ENCODE measurements at regions not wholly inside any gene's neighbourhood (a gene's known extent, or its start where the extent isn't known, plus 50 kb on each side); places are given as distances from the start of the nearest gene placed in this dataset.

DNA sequence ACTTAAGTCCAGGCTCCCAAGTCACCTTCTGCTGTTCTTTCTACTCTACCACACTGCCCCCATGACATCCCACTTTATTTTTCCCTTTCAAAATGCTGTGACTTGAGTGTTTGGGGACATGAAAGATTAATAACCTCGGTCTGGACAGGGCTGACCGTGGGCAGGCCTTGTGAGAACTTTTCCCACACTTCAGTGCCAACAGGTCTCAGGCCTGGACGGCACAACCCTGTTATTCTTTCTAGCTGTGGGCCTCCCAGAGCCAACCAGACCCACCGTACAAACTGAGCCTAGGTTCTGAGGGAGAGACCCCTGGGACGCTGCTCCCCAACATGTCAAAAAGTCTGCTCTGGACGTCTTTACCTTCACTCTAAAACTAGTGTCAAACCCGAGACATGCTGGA is 153.4 kb downstream of the CEP120 start:
- DNase-seq, result no peak
- CTCF ChIA-PET, result no interaction called here
- H3K27me3 Mint-ChIP-seq (ENCODE audit: low read depth), result no peaks in the 10 kb centered on the region
- POLR2A ChIA-PET, result no interaction called here
- H3K27ac Mint-ChIP-seq, result no peak overlapping the region
- no peaks in the 10 kb centered on the region for H3K36me3 Mint-ChIP-seq (ENCODE audit: low read depth)
- no peaks in the 10 kb centered on the region for H3K9me3 Mint-ChIP-seq (ENCODE audit: insufficient read depth)
- no peaks in the 10 kb centered on the region for H3K4me1 Mint-ChIP-seq (ENCODE audit: low read depth)
- H3K4me3 Mint-ChIP-seq, result no peak overlapping the region
- no peak for ATAC-seq

DNA sequence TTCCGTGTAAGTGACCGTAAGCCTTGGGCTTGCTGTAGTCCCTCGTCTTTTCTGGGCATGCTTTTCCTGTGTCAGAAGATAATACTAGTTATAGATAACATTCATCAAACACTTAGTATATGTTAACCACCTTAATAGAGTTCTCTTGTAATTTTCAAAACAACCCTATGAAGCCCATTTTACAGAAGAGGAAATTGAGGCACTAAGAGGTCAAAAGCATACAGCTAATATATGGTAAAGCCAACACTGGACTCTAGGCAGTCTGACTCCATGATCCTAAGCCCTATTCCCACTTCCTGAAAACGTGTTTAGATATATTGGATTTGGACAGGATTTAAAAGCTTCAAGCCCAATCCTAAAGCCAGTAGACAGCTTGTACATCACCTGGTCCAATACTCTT is 153.8 kb downstream of the CEP120 start:
- Mint-ChIP-seq H3K27me3 (ENCODE audit: low read depth) (no peaks in the 10 kb centered on the region), H3K27ac (no peak overlapping the region), H3K4me3 (no peak overlapping the region), H3K36me3 (ENCODE audit: low read depth) (no peaks in the 10 kb centered on the region), H3K4me1 (ENCODE audit: low read depth) (no peaks in the 10 kb centered on the region), H3K9me3 (ENCODE audit: insufficient read depth) (no peaks in the 10 kb centered on the region)
- no peak for ATAC-seq
- CTCF ChIA-PET, result no interaction called here
- no peak for DNase-seq
- POLR2A ChIA-PET, result no interaction called here

DNA sequence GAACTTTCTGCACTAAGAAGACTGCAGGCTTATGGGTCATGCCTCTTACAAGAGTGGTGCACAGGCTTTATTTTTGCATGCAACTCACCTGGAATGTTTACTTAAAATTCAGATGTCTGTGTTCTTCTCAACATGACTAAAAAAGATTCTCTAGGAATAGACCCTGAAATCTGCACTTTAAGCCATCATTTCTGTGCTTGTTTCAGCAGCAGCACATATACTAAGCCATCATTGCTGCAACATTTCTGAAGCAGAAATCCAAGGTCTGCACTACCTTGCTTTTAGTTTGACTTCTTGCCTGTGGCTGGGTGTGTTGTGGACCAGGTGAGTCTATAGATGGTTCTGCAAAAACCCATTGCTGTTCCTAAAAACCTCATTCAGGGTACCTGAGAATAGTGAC is 156.8 kb downstream of the CEP120 start:
- no peaks in the 10 kb centered on the region for H3K9me3 Mint-ChIP-seq (ENCODE audit: insufficient read depth)
- ATAC-seq, result no peak
- H3K27ac Mint-ChIP-seq, result no peak overlapping the region
- no peak for DNase-seq
- ChIA-PET POLR2A (no interaction called here), CTCF (no interaction called here)
- no peaks in the 10 kb centered on the region for H3K27me3 Mint-ChIP-seq (ENCODE audit: low read depth)
- H3K36me3 Mint-ChIP-seq (ENCODE audit: low read depth), result no peaks in the 10 kb centered on the region
- H3K4me1 Mint-ChIP-seq (ENCODE audit: low read depth), result no peaks in the 10 kb centered on the region
- no peak overlapping the region for H3K4me3 Mint-ChIP-seq

DNA sequence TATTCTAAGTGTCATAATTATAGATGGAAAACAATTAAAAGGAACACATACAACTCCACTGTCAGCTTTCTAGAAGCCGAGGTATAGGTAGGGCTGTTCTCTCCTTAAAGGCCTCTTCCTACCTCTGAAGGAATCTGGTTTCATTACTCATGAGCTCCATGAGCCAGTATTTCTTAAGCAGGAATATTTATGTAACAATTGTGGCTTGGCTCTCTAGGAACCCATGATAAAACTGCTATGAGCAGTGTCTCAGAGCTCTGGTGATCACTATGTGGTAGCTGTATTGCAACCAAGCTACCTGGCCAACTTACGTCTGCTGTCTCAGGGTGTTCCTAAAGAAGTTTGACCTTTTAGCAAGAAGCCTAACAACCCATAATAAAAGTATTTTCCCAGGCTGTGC is 157.7 kb downstream of the CEP120 start:
- Mint-ChIP-seq H3K27me3 (ENCODE audit: low read depth) (no peaks in the 10 kb centered on the region), H3K4me3 (no peak overlapping the region), H3K4me1 (ENCODE audit: low read depth) (no peaks in the 10 kb centered on the region), H3K9me3 (ENCODE audit: insufficient read depth) (no peaks in the 10 kb centered on the region), H3K36me3 (ENCODE audit: low read depth) (no peaks in the 10 kb centered on the region), H3K27ac (no peak overlapping the region)
- ATAC-seq, result no peak
- ChIA-PET CTCF (no interaction called here), POLR2A (no interaction called here)
- no peak for DNase-seq

DNA sequence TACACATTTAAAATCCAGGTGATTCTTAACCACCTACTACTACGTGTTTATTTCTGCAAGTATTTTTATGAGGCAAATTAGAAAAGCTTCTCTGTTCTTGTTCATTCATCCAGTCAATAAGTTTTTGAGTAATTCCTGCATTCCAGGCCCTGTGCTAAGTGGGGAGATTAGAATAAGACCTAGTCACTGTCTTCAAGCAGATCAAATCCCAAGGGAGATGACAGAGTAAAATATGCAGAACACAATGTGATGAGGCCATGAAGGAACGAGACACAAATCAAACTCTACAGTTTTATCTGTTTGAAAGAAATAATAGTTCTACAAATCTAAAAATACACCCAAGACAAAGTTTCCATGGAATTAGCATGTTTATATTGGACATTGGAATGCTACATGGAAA is 158.8 kb downstream of the CEP120 start:
- no peak for DNase-seq
- no peak overlapping the region for H3K27ac Mint-ChIP-seq
- CTCF ChIA-PET, result no interaction called here
- H3K36me3 Mint-ChIP-seq (ENCODE audit: low read depth), result no peaks in the 10 kb centered on the region
- POLR2A ChIA-PET, result no interaction called here
- H3K27me3 Mint-ChIP-seq (ENCODE audit: low read depth), result no peaks in the 10 kb centered on the region
- ATAC-seq, result no peak
- H3K9me3 Mint-ChIP-seq (ENCODE audit: insufficient read depth), result no peaks in the 10 kb centered on the region
- H3K4me3 Mint-ChIP-seq, result no peak overlapping the region
- H3K4me1 Mint-ChIP-seq (ENCODE audit: low read depth), result no peaks in the 10 kb centered on the region

DNA sequence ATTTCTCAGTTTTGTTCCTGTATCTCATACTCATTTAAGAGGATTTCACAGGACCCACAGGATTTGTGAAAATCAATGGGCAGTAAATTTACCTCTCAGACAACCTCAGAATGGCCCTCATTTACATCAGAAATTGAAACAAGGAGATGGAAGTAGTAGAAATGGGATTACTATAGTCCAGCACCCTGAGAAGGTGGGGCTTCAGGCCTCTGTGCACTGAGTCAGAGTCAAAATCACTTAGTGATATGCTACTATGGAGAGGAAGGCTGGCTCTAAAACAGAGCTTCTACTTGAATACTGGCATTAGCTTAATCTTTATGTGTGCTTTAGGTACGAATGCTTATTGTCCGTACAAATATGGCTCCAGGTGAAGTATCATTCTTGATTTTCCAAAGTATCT is 159.3 kb downstream of the CEP120 start:
- H3K4me3 Mint-ChIP-seq, result no peak overlapping the region
- no peak for ATAC-seq
- no peaks in the 10 kb centered on the region for H3K27me3 Mint-ChIP-seq (ENCODE audit: low read depth)
- H3K27ac Mint-ChIP-seq, result no peak overlapping the region
- CTCF ChIA-PET, result no interaction called here
- DNase-seq, result no peak
- no peaks in the 10 kb centered on the region for H3K36me3 Mint-ChIP-seq (ENCODE audit: low read depth)
- POLR2A ChIA-PET, result no interaction called here
- H3K9me3 Mint-ChIP-seq (ENCODE audit: insufficient read depth), result no peaks in the 10 kb centered on the region
- no peaks in the 10 kb centered on the region for H3K4me1 Mint-ChIP-seq (ENCODE audit: low read depth)

DNA sequence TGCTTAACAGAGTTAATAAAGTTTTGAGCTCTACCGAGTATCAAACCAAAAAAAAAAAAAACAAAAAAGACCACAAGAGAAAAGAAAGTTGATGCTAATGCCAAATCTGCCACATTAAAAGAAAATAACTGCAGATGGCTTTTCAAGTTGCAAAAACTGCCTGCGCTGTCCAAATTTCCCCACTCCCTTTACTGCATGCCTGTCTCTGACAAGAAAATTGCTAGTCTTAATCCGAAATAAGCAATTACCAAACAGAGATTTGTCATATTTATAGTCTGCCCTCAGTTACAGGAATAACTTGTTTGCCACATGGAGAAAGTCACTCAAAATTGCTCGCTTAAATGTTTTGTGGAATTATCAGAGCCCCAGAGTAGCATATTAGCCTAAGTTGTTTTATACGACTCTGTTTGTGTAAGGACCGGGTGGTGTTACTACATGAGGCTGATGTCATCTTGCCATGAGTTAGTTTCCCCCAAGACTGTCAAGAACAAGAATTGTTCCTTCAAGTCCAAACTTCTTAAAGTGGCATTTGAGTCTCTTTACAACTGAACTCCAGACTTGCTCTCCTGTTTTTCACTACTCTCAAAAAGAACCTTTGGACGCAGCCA is 160.9 kb downstream of the CEP120 start:
- ChIA-PET POLR2A (no interaction called here), CTCF (no interaction called here)
- ATAC-seq, result no peak
- Mint-ChIP-seq H3K4me3 (no peak overlapping the region), H3K36me3 (ENCODE audit: low read depth) (no peaks in the 10 kb centered on the region), H3K4me1 (ENCODE audit: low read depth) (no peaks in the 10 kb centered on the region), H3K27me3 (ENCODE audit: low read depth) (no peaks in the 10 kb centered on the region), H3K9me3 (ENCODE audit: insufficient read depth) (no peaks in the 10 kb centered on the region), H3K27ac (no peak overlapping the region)
- DNase-seq, result no peak

DNA sequence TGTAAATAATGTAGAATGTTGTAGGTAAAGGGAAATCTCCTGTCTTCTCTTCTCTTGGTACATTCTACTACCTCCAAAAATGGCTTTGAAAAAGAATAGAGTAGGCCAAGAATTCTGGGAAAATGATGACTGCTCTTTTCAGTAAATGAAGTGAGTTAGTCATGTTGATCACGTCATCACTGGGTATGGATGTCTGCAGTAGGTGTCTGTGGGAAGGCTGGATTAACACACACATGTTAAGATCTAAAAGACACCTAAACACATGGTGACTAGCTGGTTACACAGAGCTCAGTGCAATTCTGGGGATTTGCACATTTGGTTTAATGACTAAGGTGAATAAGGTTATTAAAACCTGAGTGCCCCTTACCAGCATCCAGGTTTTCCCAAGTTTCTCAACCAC is 161.5 kb downstream of the CEP120 start:
- no peak overlapping the region for H3K4me3 Mint-ChIP-seq
- DNase-seq, result no peak
- POLR2A ChIA-PET, result no interaction called here
- CTCF ChIA-PET, result no interaction called here
- no peaks in the 10 kb centered on the region for H3K36me3 Mint-ChIP-seq (ENCODE audit: low read depth)
- ATAC-seq, result no peak
- no peak overlapping the region for H3K27ac Mint-ChIP-seq
- no peaks in the 10 kb centered on the region for H3K27me3 Mint-ChIP-seq (ENCODE audit: low read depth)
- H3K9me3 Mint-ChIP-seq (ENCODE audit: insufficient read depth), result no peaks in the 10 kb centered on the region
- no peaks in the 10 kb centered on the region for H3K4me1 Mint-ChIP-seq (ENCODE audit: low read depth)

DNA sequence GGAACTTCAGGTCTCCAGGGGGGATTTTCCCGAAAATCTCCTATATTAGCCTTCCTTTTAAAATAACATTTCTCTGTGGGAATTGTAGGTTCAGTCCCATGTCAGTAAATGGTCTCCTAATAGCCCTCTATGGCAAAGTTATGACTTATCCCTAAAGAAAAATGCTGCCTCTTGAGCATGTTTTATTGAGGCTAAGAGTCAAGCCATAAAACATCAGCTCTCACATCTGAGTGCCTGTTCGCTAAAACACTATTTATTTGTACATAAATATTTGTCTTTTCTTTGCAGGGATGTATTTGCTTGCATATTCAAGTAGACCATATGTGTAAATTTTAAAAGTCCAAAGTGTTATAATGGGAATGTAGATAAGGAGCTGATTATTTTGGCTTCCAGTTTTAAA is 160.4 kb downstream of the PRDM6 start:
- H3K36me3 Mint-ChIP-seq (ENCODE audit: low read depth), result no peaks in the 10 kb centered on the region
- no peak for ATAC-seq
- no peaks in the 10 kb centered on the region for H3K4me1 Mint-ChIP-seq (ENCODE audit: low read depth)
- H3K27me3 Mint-ChIP-seq (ENCODE audit: low read depth), result no peaks in the 10 kb centered on the region
- H3K27ac Mint-ChIP-seq, result no peak overlapping the region
- H3K9me3 Mint-ChIP-seq (ENCODE audit: insufficient read depth), result no peaks in the 10 kb centered on the region
- DNase-seq, result no peak
- ChIA-PET CTCF (no interaction called here), POLR2A (no interaction called here)
- no peak overlapping the region for H3K4me3 Mint-ChIP-seq

DNA sequence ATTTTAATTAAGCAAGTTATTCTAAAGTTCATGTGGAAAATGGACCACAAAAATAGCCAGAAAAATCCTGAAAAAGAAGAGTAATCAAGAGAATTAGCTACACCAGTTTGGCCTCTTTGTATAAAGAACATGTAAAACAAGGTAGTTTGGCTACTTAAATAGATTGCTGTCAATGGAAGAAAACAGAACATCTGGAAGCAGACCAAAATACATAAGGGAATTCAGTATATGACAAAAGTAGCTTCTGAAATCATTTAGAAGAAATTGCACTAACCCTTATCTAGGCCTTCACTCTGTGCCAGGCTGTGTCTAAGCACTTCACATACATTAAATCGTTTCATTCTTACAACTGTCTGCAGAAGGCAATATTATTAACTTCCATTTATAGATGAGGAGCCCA is 156.6 kb downstream of the PRDM6 start:
- CTCF ChIA-PET, result no interaction called here

DNA sequence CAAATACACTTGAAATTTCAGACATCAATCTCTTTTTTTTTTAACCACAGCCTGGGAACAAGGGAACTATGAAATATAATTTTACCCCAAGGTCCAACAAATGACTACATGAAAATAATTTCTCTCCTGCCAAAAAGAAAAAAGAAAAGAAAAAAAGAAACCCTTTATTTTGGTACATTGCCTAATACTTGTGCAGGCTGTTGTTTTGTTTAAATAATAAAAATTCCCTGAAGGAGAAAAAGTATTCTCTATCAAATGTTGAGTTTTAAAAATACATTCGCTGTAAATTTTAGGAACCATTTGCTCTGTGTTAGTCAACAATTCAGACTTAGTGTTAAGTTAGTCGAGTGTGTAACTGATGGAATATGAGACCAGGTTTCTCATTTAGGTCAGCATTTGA is 155.4 kb downstream of the PRDM6 start:
- Mint-ChIP-seq H3K9me3 (ENCODE audit: insufficient read depth) (no peaks in the 10 kb centered on the region), H3K27ac (no peak overlapping the region), H3K4me3 (no peak overlapping the region), H3K36me3 (ENCODE audit: low read depth) (no peaks in the 10 kb centered on the region), H3K27me3 (ENCODE audit: low read depth) (no peaks in the 10 kb centered on the region), H3K4me1 (ENCODE audit: low read depth) (no peaks in the 10 kb centered on the region)
- no peak for ATAC-seq
- DNase-seq, result no peak
- ChIA-PET POLR2A (no interaction called here), CTCF (no interaction called here)

More for the DNA sequence above, 156.6 kb downstream of the PRDM6 start:
- Mint-ChIP-seq H3K4me1 (ENCODE audit: low read depth) (no peaks in the 10 kb centered on the region), H3K4me3 (no peak overlapping the region), H3K36me3 (ENCODE audit: low read depth) (no peaks in the 10 kb centered on the region), H3K27me3 (ENCODE audit: low read depth) (no peaks in the 10 kb centered on the region), H3K9me3 (ENCODE audit: insufficient read depth) (no peaks in the 10 kb centered on the region), H3K27ac (no peak overlapping the region)
- ATAC-seq (no peak), DNase-seq (no peak)
- POLR2A ChIA-PET, result no interaction called here

All from activated CD8-positive, alpha-beta T cell treated with anti-CD3 and anti-CD28 coated beads, Interleukin-2, amount 10 ng/mL, durations not matched to agents 7 days and 5 days (primary cell).